SU-DHL-6 (cell line): ENCODE measurements at regions not wholly inside any gene's neighbourhood (a gene's known extent, or its start where the extent isn't known, plus 50 kb on each side); places are given as distances from the start of the nearest gene placed in this dataset.
A peak's percentile ranks its signal among the peaks of the same experiment; 100 is the strongest.

Experiments used
- H2AFZ ChIP-seq: fragments of 200-600 bp; sonication (generic); 2 replicates; pipeline ENCODE4 v1.6.1; 2014; ENCODE audit warnings: low read depth, mild to moderate bottlenecking, moderate library complexity, mixed read lengths, antibody characterized with exemption, low read length; ENCODE audit not compliant: severe bottlenecking
- H3F3A ChIP-seq: fragments of 200-600 bp; shearing (Covaris generic); 2 replicates; pipeline ENCODE4 v1.6.0; 2016; ENCODE audit warnings: antibody characterized with exemption, mild to moderate bottlenecking; ENCODE audit not compliant: insufficient read depth
- H3K27ac ChIP-seq: fragments of 200-600 bp; sonication (generic); 2 replicates; pipeline ENCODE4 v1.5.1; 2016; ENCODE audit warnings: low read depth, mild to moderate bottlenecking, low read length, moderate library complexity, mixed read lengths
- H3K27me3 ChIP-seq: fragments of 200-600 bp; sonication (generic), shearing (Covaris generic); 2 replicates; pipeline ENCODE4 v1.6.0; 2014; ENCODE audit warnings: mild to moderate bottlenecking, low read length
- H3K36me3 ChIP-seq: fragments of 200-600 bp; sonication (generic); 2 replicates; pipeline ENCODE4 v1.6.1; 2014; ENCODE audit warnings: mild to moderate bottlenecking, low read length, mixed read lengths
- H3K4me2 ChIP-seq: fragments of 300-600, 200-600 bp; shearing (Covaris generic), sonication (generic); 2 replicates; pipeline ENCODE4 v1.6.0; 2014; ENCODE audit warnings: low read length, low read depth, mild to moderate bottlenecking; ENCODE audit not compliant: poor library complexity, severe bottlenecking
- H3K4me3 ChIP-seq: fragments of 200-600 bp; sonication (generic); 2 replicates; pipeline ENCODE4 v1.5.1; 2014; ENCODE audit warnings: antibody characterized with exemption, low read length, mild to moderate bottlenecking, mixed read lengths; ENCODE audit not compliant: insufficient read depth, poor library complexity, severe bottlenecking
- H3K79me2 ChIP-seq: fragments of 200-600 bp; sonication (generic); 2 replicates; pipeline ENCODE4 v1.6.1; 2014; ENCODE audit warnings: mild to moderate bottlenecking, low read length, moderate library complexity; ENCODE audit not compliant: insufficient read depth
- H3K9ac ChIP-seq: fragments of 200-600 bp; sonication (generic); 2 replicates; pipeline ENCODE4 v1.7.0; 2014; ENCODE audit warnings: mild to moderate bottlenecking, low read length
- H3K9me2 ChIP-seq: fragments of 200-600 bp; sonication (generic); replicated peaks from 2 replicates; pipeline ENCODE4 v1.6.1; 2014; ENCODE audit warnings: low read length; ENCODE audit not compliant: insufficient read depth
- H3K9me3 ChIP-seq: fragments of 200-600 bp; sonication (generic); 2 replicates; pipeline ENCODE4 v1.6.1; 2014; ENCODE audit warnings: low read length, mixed read lengths; ENCODE audit not compliant: insufficient read depth
- H4K20me1 ChIP-seq: fragments of 200-600 bp; sonication (generic); 2 replicates; pipeline ENCODE4 v1.6.1; 2014; ENCODE audit warnings: low read depth, mild to moderate bottlenecking, antibody characterized with exemption, low read length, moderate library complexity, mixed read lengths
- CTCF ChIP-seq: fragments of 200-600 bp; sonication (generic); IDR thresholded peaks from one replicate; pipeline ENCODE4 v1.5.1; 2017; ENCODE audit warnings: antibody characterized with exemption, mild to moderate bottlenecking, low read length, moderate library complexity; ENCODE audit not compliant: insufficient read depth, poor library complexity, severe bottlenecking
- EZH2phosphoT487 ChIP-seq: fragments of 200-600 bp; sonication (generic), shearing (Covaris generic); conservative IDR thresholded peaks from 2 replicates; pipeline ENCODE4 v1.6.1; 2018; ENCODE audit warnings: mild to moderate bottlenecking, antibody characterized with exemption, low read length, moderate library complexity, mixed read lengths

DNA sequence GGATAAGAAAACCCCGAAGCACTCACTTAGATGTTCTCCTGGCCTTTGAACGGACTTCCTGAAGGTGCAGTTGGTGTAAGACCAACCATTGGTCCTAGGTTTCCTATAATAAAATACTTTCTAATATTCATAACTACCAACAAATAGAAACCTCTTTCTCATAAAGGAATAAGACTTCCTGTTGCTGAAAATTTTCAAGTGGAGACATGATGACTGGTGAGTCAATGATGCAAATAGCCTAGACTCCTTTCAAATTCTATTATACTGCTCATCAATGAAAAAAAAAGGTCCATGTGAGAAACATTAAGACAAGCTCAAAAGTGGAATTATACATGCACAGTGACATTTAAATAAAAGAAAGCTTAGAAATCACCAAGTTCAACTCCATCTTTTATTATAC is 862.8 kb downstream of the FAM181B start:
- Histone ChIP-seq H3K36me3 (no peaks in the 10 kb centered on the region), H3F3A (peaks cover 39% of the 10 kb centered on the region), H3K27ac (peak overlapping the region; percentile 100), H3K9me2 (no peaks in the 10 kb centered on the region), H3K4me2 (peak overlapping the region; percentile 67), H3K9me3 (no peaks in the 10 kb centered on the region), H3K27me3 (no peaks in the 10 kb centered on the region), H2AFZ (peak overlapping the region; percentile 15), H3K79me2 (no peaks in the 10 kb centered on the region), H3K4me3 (peak overlapping the region; percentile 32), H3K9ac (0 out of 2 replicates have a peak overlapping the region, but pooled peaks have one; percentile 12), H4K20me1 (no peaks in the 10 kb centered on the region)
- TF ChIP-seq CTCF (no peak), EZH2phosphoT487 (no peak)

- Histone ChIP-seq H3K9me3 (no peaks in the 10 kb centered on the region), H3K79me2 (no peaks in the 10 kb centered on the region), H3K27me3 (no peaks in the 10 kb centered on the region), H3K4me2 (peak overlapping the region; percentile 67), H4K20me1 (no peaks in the 10 kb centered on the region), H3K9ac (peak overlapping the region; percentile 12; the same call in 1 of the 2 replicates), H3F3A (peaks cover 39% of the 10 kb centered on the region), H3K4me3 (peak overlapping the region; percentile 32), H3K27ac (peak overlapping the region; percentile 100), H2AFZ (peak overlapping the region; percentile 15), H3K9me2 (no peaks in the 10 kb centered on the region), H3K36me3 (no peaks in the 10 kb centered on the region)
- TF ChIP-seq CTCF (no peak), EZH2phosphoT487 (no peak)
Measured at GRCh38 chr11:81870066-81870412, 863.6 kb downstream of the FAM181B start.

- H3K4me2 ChIP-seq: peak overlapping the region; percentile 88
- H3K9me2 ChIP-seq: no peaks in the 10 kb centered on the region
- H3K79me2 ChIP-seq: no peaks in the 10 kb centered on the region
- no peaks in the 10 kb centered on the region for H4K20me1 ChIP-seq
- H3K27me3 ChIP-seq: no peaks in the 10 kb centered on the region
- TF ChIP-seq CTCF: no peak
- TF ChIP-seq EZH2phosphoT487: no peak
- peaks cover 39% of the 10 kb centered on the region for H3F3A ChIP-seq
- no peaks in the 10 kb centered on the region for H3K9me3 ChIP-seq
- H3K4me3 ChIP-seq: peak overlapping the region; percentile 32
- no peaks in the 10 kb centered on the region for H3K36me3 ChIP-seq
- peak overlapping the region; percentile 100 for H3K27ac ChIP-seq
- peak overlapping the region; percentile 56 for H3K9ac ChIP-seq
- H2AFZ ChIP-seq: no peak overlapping the region
Measured at GRCh38 chr11:81869351-81870065, 864.2 kb downstream of the FAM181B start.
